Esophagus squamous epithelium (tissue), 4 donors: ENCODE measurements at regions not wholly inside any gene's neighbourhood (a gene's known extent, or its start where the extent isn't known, plus 50 kb on each side); places are given as distances from the start of the nearest gene placed in this dataset.

Experiments
- POLR2A ChIP-seq, 4 donors: fragments of 450-650 bp; IDR thresholded peaks; one replicate each; pipeline ENCODE4 v1.6.1; 2017; ENCODE audit warnings: antibody characterized with exemption in 4 of 4, mild to moderate bottlenecking in 4 of 4, moderate library complexity in 3 of 4
- TF ChIP-seq, protein P1 (sequence below), 6 experiments: fragments of 450-650 bp in 4 of 6; fragments of 200-600 bp in 2 of 6; sonication (generic) in 2 of 6; IDR thresholded peaks; one replicate each; pipeline ENCODE4 v1.5.1; 2016 to 2019; ENCODE audit warnings: antibody characterized with exemption in 6 of 6, mild to moderate bottlenecking in 4 of 6, moderate library complexity in 4 of 6

DNA sequence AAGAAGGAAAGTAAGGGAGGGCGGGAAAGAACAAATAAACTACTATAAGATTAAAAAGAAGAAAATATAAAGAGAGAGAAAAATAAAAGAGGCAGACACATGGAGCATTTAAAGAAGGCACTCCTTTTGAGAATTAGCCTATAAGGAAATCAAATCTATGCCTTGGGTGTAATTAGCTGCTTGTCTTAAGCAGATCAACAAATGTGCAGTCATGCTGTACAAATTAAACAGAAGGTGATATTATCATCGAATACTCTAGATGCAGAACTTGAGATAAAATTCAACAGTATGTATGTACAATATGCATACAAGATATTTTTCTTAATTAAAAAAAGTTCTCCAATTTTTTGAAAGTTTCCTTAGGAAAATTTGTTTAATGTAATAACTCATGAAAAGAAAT is 623.0 kb upstream of the CHORDC1 start:
- TF ChIP-seq, protein P1, sequence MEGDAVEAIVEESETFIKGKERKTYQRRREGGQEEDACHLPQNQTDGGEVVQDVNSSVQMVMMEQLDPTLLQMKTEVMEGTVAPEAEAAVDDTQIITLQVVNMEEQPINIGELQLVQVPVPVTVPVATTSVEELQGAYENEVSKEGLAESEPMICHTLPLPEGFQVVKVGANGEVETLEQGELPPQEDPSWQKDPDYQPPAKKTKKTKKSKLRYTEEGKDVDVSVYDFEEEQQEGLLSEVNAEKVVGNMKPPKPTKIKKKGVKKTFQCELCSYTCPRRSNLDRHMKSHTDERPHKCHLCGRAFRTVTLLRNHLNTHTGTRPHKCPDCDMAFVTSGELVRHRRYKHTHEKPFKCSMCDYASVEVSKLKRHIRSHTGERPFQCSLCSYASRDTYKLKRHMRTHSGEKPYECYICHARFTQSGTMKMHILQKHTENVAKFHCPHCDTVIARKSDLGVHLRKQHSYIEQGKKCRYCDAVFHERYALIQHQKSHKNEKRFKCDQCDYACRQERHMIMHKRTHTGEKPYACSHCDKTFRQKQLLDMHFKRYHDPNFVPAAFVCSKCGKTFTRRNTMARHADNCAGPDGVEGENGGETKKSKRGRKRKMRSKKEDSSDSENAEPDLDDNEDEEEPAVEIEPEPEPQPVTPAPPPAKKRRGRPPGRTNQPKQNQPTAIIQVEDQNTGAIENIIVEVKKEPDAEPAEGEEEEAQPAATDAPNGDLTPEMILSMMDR (IDR thresholded peaks at IDR 0.05), result no peak
- TF ChIP-seq POLR2A (IDR thresholded peaks at IDR 0.05), result no peak
